CD4-positive, alpha-beta T cell treated with Interleukin-1 beta for 1 hour (primary cell): ENCODE measurements at regions not wholly inside any gene's neighbourhood (a gene's known extent, or its start where the extent isn't known, plus 50 kb on each side); places are given as distances from the start of the nearest gene placed in this dataset.

Experiments
- DNase-seq, 2 donors: peaks; one replicate each; pipeline ENCODE4 v3.0.0-alpha.2; 2020 to 2022

- no peak for DNase-seq
These were observed 132.0 kb upstream of the PRDM1 start for GRCh38 chr6:105954148-105954547.

- no peak for DNase-seq
These were observed 133.1 kb upstream of the PRDM1 start for GRCh38 chr6:105952772-105953690.

- no peak for DNase-seq
These were observed 133.8 kb upstream of the PRDM1 start for GRCh38 chr6:105952326-105952725.

- DNase-seq, result no peak
These were observed 134.8 kb upstream of the PRDM1 start for GRCh38 chr6:105951322-105951721.

- no peak for DNase-seq
These were observed 136.3 kb upstream of the PRDM1 start for GRCh38 chr6:105949869-105950268.

GRCh38 chr6:105943514-105943913 is 142.6 kb upstream of the PRDM1 start:
- no peak for DNase-seq

- DNase-seq, result no peak
These were observed 144.3 kb upstream of the PRDM1 start for GRCh38 chr6:105941621-105942412.

GRCh38 chr6:105940990-105941389 is 145.1 kb upstream of the PRDM1 start:
- no peak for DNase-seq

GRCh38 chr6:105936972-105937371 is 149.2 kb upstream of the PRDM1 start:
- no peak for DNase-seq

GRCh38 chr6:105935416-105935815 is 150.7 kb upstream of the PRDM1 start:
- DNase-seq, result no peak

- no peak for DNase-seq
These were observed 151.4 kb upstream of the PRDM1 start for GRCh38 chr6:105934708-105935107.

- no peak for DNase-seq
These were observed 153.7 kb upstream of the PRDM1 start for GRCh38 chr6:105932440-105932839.

GRCh38 chr6:105929626-105930025 is 156.5 kb upstream of the PRDM1 start:
- no peak for DNase-seq

- DNase-seq, result no peak
These were observed 159.8 kb upstream of the PRDM1 start for GRCh38 chr6:105926318-105926717.

- DNase-seq, result no peak
These were observed 160.4 kb upstream of the PRDM1 start for GRCh38 chr6:105925706-105926105.

GRCh38 chr6:105921781-105922180 is 164.4 kb upstream of the PRDM1 start:
- no peak for DNase-seq

- no peak for DNase-seq
These were observed 166.1 kb upstream of the PRDM1 start for GRCh38 chr6:105920071-105920470.

- no peak for DNase-seq
These were observed 169.0 kb upstream of the PRDM1 start for GRCh38 chr6:105917038-105917695.

GRCh38 chr6:105911106-105911629 is 175.0 kb upstream of the PRDM1 start:
- DNase-seq, result no peak

- DNase-seq, result no peak
These were observed 177.0 kb upstream of the PRDM1 start for GRCh38 chr6:105909106-105909505.

GRCh38 chr6:105907991-105908390 is 178.1 kb upstream of the PRDM1 start:
- DNase-seq, result no peak

- no peak for DNase-seq
These were observed 178.8 kb upstream of the PRDM1 start for GRCh38 chr6:105907301-105907700.

GRCh38 chr6:105902401-105903031 is 183.6 kb upstream of the PRDM1 start:
- DNase-seq, result no peak
